ENCODE measurements at regions not wholly inside any gene's neighbourhood (a gene's known extent, or its start where the extent isn't known, plus 50 kb on each side); places are given as distances from the start of the nearest gene placed in this dataset.

DNA sequence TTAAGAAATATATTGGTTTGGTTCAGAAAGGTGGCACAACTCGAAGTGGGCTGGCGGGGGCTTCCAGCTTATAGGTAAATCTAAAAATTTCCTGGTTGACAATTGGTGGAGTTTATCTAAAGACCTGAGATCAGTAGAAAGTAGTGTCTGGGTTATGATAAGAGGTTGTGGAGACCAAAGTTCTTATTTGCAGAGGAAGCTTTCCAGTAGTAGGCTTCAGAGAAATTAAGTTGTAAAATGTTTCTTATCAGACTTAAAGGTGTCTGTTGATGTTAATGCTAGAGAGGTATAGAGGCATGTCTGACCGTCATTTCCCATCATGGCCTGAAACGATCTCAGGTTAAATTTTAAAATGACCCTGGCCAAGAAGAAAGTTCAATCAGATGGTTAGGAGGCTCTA is 565.2 kb upstream of the DPPA4 start:
- no peak overlapping the region for H3K4me3 Mint-ChIP-seq
- no peak overlapping the region for H3K4me3 ChIP-seq (ENCODE audit: low read length)
- ChIA-PET CTCF (no interaction called here), POLR2A (no interaction called here)
- ATAC-seq (no peak), DNase-seq (no peak)
- peaks cover 6 to 24% (median 21%) of the 10 kb centered on the region in 7 donors for H3K4me1 Mint-ChIP-seq
- peaks cover 6 to 9% of the 10 kb centered on the region in 2 donors for H3K4me1 ChIP-seq (ENCODE audit: control insufficient read depth in 2 of 2, insufficient read depth in 2 of 2, low read length in 2 of 2)
- H3K36me3 ChIP-seq (ENCODE audit: control insufficient read depth in 2 of 3, insufficient read depth in 3 of 3, low read length in 3 of 3): no peaks in the 10 kb centered on the region
- H3K27me3 Mint-ChIP-seq: no peaks in the 10 kb centered on the region
- no peaks in the 10 kb centered on the region for H3K9me3 ChIP-seq (ENCODE audit: control insufficient read depth in 2 of 3, low read length in 3 of 3)
- no peak overlapping the region for H3K27ac ChIP-seq (ENCODE audit: low read depth, low read length)
- H3K27me3 ChIP-seq (ENCODE audit: control insufficient read depth in 2 of 2, insufficient read depth in 2 of 2, low read length in 2 of 2): no peaks in the 10 kb centered on the region
- intact Hi-C loops (cut with micrococcal nuclease): no loop called here
- H3K36me3 Mint-ChIP-seq: peaks cover 0 to 7% (median 0%) of the 10 kb centered on the region in 5 donors
- H3K9me3 Mint-ChIP-seq: peaks cover 0 to 14% (median 8%) of the 10 kb centered on the region in 11 donors
- H3K27ac Mint-ChIP-seq: no peak overlapping the region

- ATAC-seq (no peak), DNase-seq (no peak)
- no peak overlapping the region for H3K4me3 ChIP-seq (ENCODE audit: low read length)
- peaks cover 0 to 19% (median 8%) of the 10 kb centered on the region in 11 donors for H3K9me3 Mint-ChIP-seq
- H3K9me3 ChIP-seq (ENCODE audit: control insufficient read depth in 2 of 3, low read length in 3 of 3): no peaks in the 10 kb centered on the region
- intact Hi-C loops (cut with micrococcal nuclease): no loop called here
- H3K4me3 Mint-ChIP-seq: no peak overlapping the region
- no peak overlapping the region for H3K27ac ChIP-seq (ENCODE audit: low read depth, low read length)
- peaks cover 6 to 9% of the 10 kb centered on the region in 2 donors for H3K4me1 ChIP-seq (ENCODE audit: control insufficient read depth in 2 of 2, insufficient read depth in 2 of 2, low read length in 2 of 2)
- H3K36me3 Mint-ChIP-seq: peaks cover 0 to 11% (median 0%) of the 10 kb centered on the region in 5 donors
- no peaks in the 10 kb centered on the region for H3K36me3 ChIP-seq (ENCODE audit: control insufficient read depth in 2 of 3, insufficient read depth in 3 of 3, low read length in 3 of 3)
- no peak overlapping the region for H3K27ac Mint-ChIP-seq
- POLR2A ChIA-PET: no interaction called here
- no peaks in the 10 kb centered on the region for H3K27me3 ChIP-seq (ENCODE audit: control insufficient read depth in 2 of 2, insufficient read depth in 2 of 2, low read length in 2 of 2)
- no peaks in the 10 kb centered on the region for H3K27me3 Mint-ChIP-seq
- peaks cover 6 to 24% (median 21%) of the 10 kb centered on the region in 7 donors for H3K4me1 Mint-ChIP-seq
- CTCF ChIA-PET: no interaction called here
Observed at GRCh38 chr3:109903100-109903499, 565.8 kb upstream of the DPPA4 start.

- H3K27me3 Mint-ChIP-seq: no peaks in the 10 kb centered on the region
- no peak for DNase-seq
- no peak overlapping the region for H3K4me3 Mint-ChIP-seq
- H3K9me3 ChIP-seq (ENCODE audit: control insufficient read depth in 2 of 3, low read length in 3 of 3): no peaks in the 10 kb centered on the region
- no peaks in the 10 kb centered on the region for H3K4me1 ChIP-seq (ENCODE audit: control insufficient read depth in 2 of 2, insufficient read depth in 2 of 2, low read length in 2 of 2)
- no peaks in the 10 kb centered on the region for H3K36me3 ChIP-seq (ENCODE audit: control insufficient read depth in 2 of 3, insufficient read depth in 3 of 3, low read length in 3 of 3)
- ChIA-PET POLR2A (no interaction called here), CTCF (no interaction called here)
- intact Hi-C loops (cut with micrococcal nuclease): no loop called here
- H3K27me3 ChIP-seq (ENCODE audit: control insufficient read depth in 2 of 2, insufficient read depth in 2 of 2, low read length in 2 of 2): no peaks in the 10 kb centered on the region
- H3K4me1 Mint-ChIP-seq: no peaks in the 10 kb centered on the region
- H3K27ac Mint-ChIP-seq: no peak overlapping the region
- H3K36me3 Mint-ChIP-seq: peaks cover 0 to 16% (median 2%) of the 10 kb centered on the region in 5 donors
- no peak for ATAC-seq
- H3K4me3 ChIP-seq (ENCODE audit: low read length): no peak overlapping the region
- H3K9me3 Mint-ChIP-seq: peaks cover 6 to 33% (median 13%) of the 10 kb centered on the region in 11 donors
- H3K27ac ChIP-seq (ENCODE audit: low read depth, low read length): no peak overlapping the region
Observed at GRCh38 chr3:109910772-109911171, 573.4 kb upstream of the DPPA4 start.

- no peak overlapping the region for H3K27ac ChIP-seq (ENCODE audit: low read depth, low read length)
- H3K4me3 ChIP-seq (ENCODE audit: low read length): no peak overlapping the region
- Mint-ChIP-seq H3K27me3 (no peaks in the 10 kb centered on the region), H3K4me1 (no peaks in the 10 kb centered on the region), H3K36me3 (peaks cover 0 to 4% (median 0%) of the 10 kb centered on the region in 5 donors), H3K4me3 (no peak overlapping the region), H3K9me3 (peaks cover 0 to 20% (median 4%) of the 10 kb centered on the region in 11 donors), H3K27ac (no peak overlapping the region)
- intact Hi-C loops (cut with micrococcal nuclease): no loop called here
- no peaks in the 10 kb centered on the region for H3K27me3 ChIP-seq (ENCODE audit: control insufficient read depth in 2 of 2, insufficient read depth in 2 of 2, low read length in 2 of 2)
- CTCF ChIA-PET: no interaction called here
- H3K36me3 ChIP-seq (ENCODE audit: control insufficient read depth in 2 of 3, insufficient read depth in 3 of 3, low read length in 3 of 3): no peaks in the 10 kb centered on the region
- ATAC-seq: no peak
- no peak for DNase-seq
- H3K4me1 ChIP-seq (ENCODE audit: control insufficient read depth in 2 of 2, insufficient read depth in 2 of 2, low read length in 2 of 2): no peaks in the 10 kb centered on the region
- POLR2A ChIA-PET: no interaction called here
- H3K9me3 ChIP-seq (ENCODE audit: control insufficient read depth in 2 of 3, low read length in 3 of 3): no peaks in the 10 kb centered on the region
Observed at GRCh38 chr3:109918740-109919139, 581.4 kb upstream of the DPPA4 start.

DNA sequence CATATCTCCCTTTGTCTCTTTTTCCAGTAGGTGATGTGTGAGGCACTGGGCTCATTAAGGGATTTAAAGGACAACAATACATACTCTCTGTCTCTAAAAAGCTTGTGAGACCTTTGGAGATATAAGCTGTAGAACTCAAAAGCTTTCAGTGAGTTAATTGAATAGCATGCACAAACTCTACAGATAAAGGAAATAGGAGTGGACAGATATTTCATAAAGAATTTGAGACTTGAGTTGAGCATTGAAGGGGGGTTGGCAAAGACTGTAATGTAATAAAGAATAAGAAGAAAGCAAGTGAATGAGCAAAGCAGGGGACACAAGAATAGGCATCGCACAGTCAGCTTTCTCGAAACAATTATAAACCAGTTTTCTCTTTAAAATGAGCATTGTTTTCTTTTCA is 583.4 kb upstream of the DPPA4 start:
- ChIA-PET POLR2A (no interaction called here), CTCF (no interaction called here)
- no peak overlapping the region for H3K4me3 Mint-ChIP-seq
- H3K27me3 Mint-ChIP-seq: no peaks in the 10 kb centered on the region
- Histone ChIP-seq H3K27me3 (ENCODE audit: control insufficient read depth in 2 of 2, insufficient read depth in 2 of 2, low read length in 2 of 2) (no peaks in the 10 kb centered on the region), H3K4me1 (ENCODE audit: control insufficient read depth in 2 of 2, insufficient read depth in 2 of 2, low read length in 2 of 2) (no peaks in the 10 kb centered on the region), H3K9me3 (ENCODE audit: control insufficient read depth in 2 of 3, low read length in 3 of 3) (no peaks in the 10 kb centered on the region), H3K36me3 (ENCODE audit: control insufficient read depth in 2 of 3, insufficient read depth in 3 of 3, low read length in 3 of 3) (no peaks in the 10 kb centered on the region), H3K27ac (ENCODE audit: low read depth, low read length) (no peak overlapping the region), H3K4me3 (ENCODE audit: low read length) (no peak overlapping the region)
- ATAC-seq: no peak
- H3K27ac Mint-ChIP-seq: no peak overlapping the region
- peaks cover 0 to 11% (median 0%) of the 10 kb centered on the region in 11 donors for H3K9me3 Mint-ChIP-seq
- no peak for DNase-seq
- intact Hi-C loops (cut with micrococcal nuclease): no loop called here
- no peaks in the 10 kb centered on the region for H3K36me3 Mint-ChIP-seq
- no peaks in the 10 kb centered on the region for H3K4me1 Mint-ChIP-seq

DNA sequence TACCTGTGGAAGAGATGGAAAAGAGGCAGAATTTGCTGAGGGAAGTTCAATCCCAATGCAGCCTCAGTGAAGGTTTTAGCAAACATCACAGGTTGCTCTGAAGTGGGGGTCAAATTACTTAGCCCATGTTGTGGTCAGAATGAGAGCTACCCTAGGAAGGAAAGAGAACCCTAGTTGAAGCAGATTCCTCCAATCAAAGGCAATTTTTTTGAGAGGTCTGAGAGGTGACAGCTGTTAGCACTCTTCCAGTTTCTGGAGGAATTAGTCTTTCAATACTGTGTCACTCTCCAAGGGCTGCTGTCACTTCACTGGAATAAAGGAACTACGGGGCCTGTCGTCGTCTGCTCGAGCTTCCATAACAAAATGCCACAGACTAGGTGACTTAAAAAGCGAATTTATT is 584.2 kb upstream of the DPPA4 start:
- intact Hi-C loops (cut with micrococcal nuclease): no loop called here
- no peaks in the 10 kb centered on the region for H3K36me3 ChIP-seq (ENCODE audit: control insufficient read depth in 2 of 3, insufficient read depth in 3 of 3, low read length in 3 of 3)
- Mint-ChIP-seq H3K27me3 (no peaks in the 10 kb centered on the region), H3K9me3 (peaks cover 0 to 7% (median 0%) of the 10 kb centered on the region in 11 donors), H3K4me3 (no peak overlapping the region), H3K4me1 (no peaks in the 10 kb centered on the region), H3K27ac (no peak overlapping the region), H3K36me3 (no peaks in the 10 kb centered on the region)
- no peaks in the 10 kb centered on the region for H3K9me3 ChIP-seq (ENCODE audit: control insufficient read depth in 2 of 3, low read length in 3 of 3)
- no peak overlapping the region for H3K4me3 ChIP-seq (ENCODE audit: low read length)
- DNase-seq (no peak), ATAC-seq (no peak)
- H3K4me1 ChIP-seq (ENCODE audit: control insufficient read depth in 2 of 2, insufficient read depth in 2 of 2, low read length in 2 of 2): no peaks in the 10 kb centered on the region
- ChIA-PET CTCF (no interaction called here), POLR2A (no interaction called here)
- no peak overlapping the region for H3K27ac ChIP-seq (ENCODE audit: low read depth, low read length)
- H3K27me3 ChIP-seq (ENCODE audit: control insufficient read depth in 2 of 2, insufficient read depth in 2 of 2, low read length in 2 of 2): no peaks in the 10 kb centered on the region

DNA sequence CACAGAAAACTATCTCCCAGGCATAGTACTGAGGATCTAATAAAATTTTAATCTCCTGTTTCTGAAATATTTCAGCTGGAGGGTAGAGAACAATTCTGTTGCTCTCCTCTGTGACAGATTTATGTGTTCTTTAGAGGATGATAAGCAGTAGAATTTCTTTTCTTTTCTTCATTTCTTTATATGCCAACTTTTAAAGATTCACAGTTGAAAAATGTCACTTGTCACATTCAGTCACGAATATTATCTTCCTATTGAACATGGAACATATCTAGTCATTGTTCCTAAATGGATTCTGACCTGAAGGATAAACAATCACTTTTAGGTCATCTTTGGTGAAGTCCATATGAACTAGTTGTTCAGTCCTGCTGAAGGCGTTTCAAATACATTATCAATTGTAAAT is 585.5 kb upstream of the DPPA4 start:
- Mint-ChIP-seq H3K27me3 (no peaks in the 10 kb centered on the region), H3K4me1 (no peaks in the 10 kb centered on the region), H3K4me3 (no peak overlapping the region), H3K9me3 (no peaks in the 10 kb centered on the region), H3K36me3 (no peaks in the 10 kb centered on the region), H3K27ac (no peak overlapping the region)
- H3K36me3 ChIP-seq (ENCODE audit: control insufficient read depth in 2 of 3, insufficient read depth in 3 of 3, low read length in 3 of 3): no peaks in the 10 kb centered on the region
- CTCF ChIA-PET: no interaction called here
- no peak overlapping the region for H3K27ac ChIP-seq (ENCODE audit: low read depth, low read length)
- DNase-seq: no peak
- H3K27me3 ChIP-seq (ENCODE audit: control insufficient read depth in 2 of 2, insufficient read depth in 2 of 2, low read length in 2 of 2): no peaks in the 10 kb centered on the region
- no peaks in the 10 kb centered on the region for H3K4me1 ChIP-seq (ENCODE audit: control insufficient read depth in 2 of 2, insufficient read depth in 2 of 2, low read length in 2 of 2)
- intact Hi-C loops (cut with micrococcal nuclease): no loop called here
- no peak for ATAC-seq
- no peaks in the 10 kb centered on the region for H3K9me3 ChIP-seq (ENCODE audit: control insufficient read depth in 2 of 3, low read length in 3 of 3)
- H3K4me3 ChIP-seq (ENCODE audit: low read length): no peak overlapping the region
- POLR2A ChIA-PET: no interaction called here

Data from naive thymus-derived CD4-positive, alpha-beta T cell (primary cell).